PC-9 (cell line): ENCODE measurements at regions not wholly inside any gene's neighbourhood (a gene's known extent, or its start where the extent isn't known, plus 50 kb on each side); places are given as distances from the start of the nearest gene placed in this dataset.

Source experiments
- BruUV-seq: library from RNA; stranded (reverse); fragments of 400-500 nt; replicated peaks from 2 replicates; lab custom pipeline; 2021; lab: Mats Ljungman, UMichigan
- CTCF ChIA-PET: fragments of 300-600 bp; sonication (Branson Sonifier 250); formaldehyde crosslinking; loops from one replicate; lab custom pipeline; 2022; ENCODE audit warnings: antibody characterized with exemption; lab: Charles Lee
- POLR2A ChIA-PET: fragments of 300-600 bp; sonication (Branson Sonifier 250); formaldehyde crosslinking; loops from one replicate; lab custom pipeline; 2022; ENCODE audit warnings: antibody characterized with exemption; ENCODE audit not compliant: unreplicated experiment; lab: Charles Lee
- DNase-seq, 2 experiments: peaks; one replicate each; pipeline versions ENCODE4 v3.0.0 to v3.0.0-alpha.2; 2015 to 2022; ENCODE audit warnings: mixed read lengths in 1 of 2
- H2AFZ ChIP-seq: fragments of 200-600 bp; sonication (generic); 2 replicates; pipeline ENCODE4 v1.8.1; 2017; ENCODE audit warnings: antibody characterized with exemption
- H3F3A ChIP-seq: fragments of 200-600 bp; sonication (generic); 2 replicates; pipeline ENCODE4 v1.8.1; 2017; ENCODE audit warnings: antibody characterized with exemption, mild to moderate bottlenecking, low read depth; ENCODE audit not compliant: insufficient read depth
- H3K27ac ChIP-seq: fragments of 200-600 bp; sonication (generic); 2 replicates; pipeline ENCODE4 v1.6.1; 2016; ENCODE audit warnings: mixed run types
- H3K27me3 ChIP-seq: fragments of 200-600 bp; sonication (generic); 2 replicates; pipeline ENCODE4 v1.6.1; 2016; ENCODE audit warnings: low read depth, mixed run types; ENCODE audit not compliant: insufficient read depth
- H3K36me3 ChIP-seq: fragments of 200-600 bp; sonication (generic); 2 replicates; pipeline ENCODE4 v1.6.1; 2016; ENCODE audit warnings: low read depth, mixed run types
- H3K4me1 ChIP-seq: fragments of 200-600 bp; sonication (generic); replicated peaks from 2 replicates; pipeline ENCODE4 v1.6.1; 2016; ENCODE audit warnings: mixed run types; ENCODE audit not compliant: insufficient read depth
- H3K4me2 ChIP-seq: fragments of 200-600 bp; sonication (generic); 2 replicates; pipeline ENCODE4 v1.6.1; 2017; ENCODE audit warnings: mixed run types
- H3K4me3 ChIP-seq: fragments of 200-600 bp; sonication (generic); 2 replicates; pipeline ENCODE4 v1.6.1; 2016; ENCODE audit warnings: mixed run types
- H3K79me2 ChIP-seq: fragments of 200-600 bp; sonication (generic); 2 replicates; pipeline ENCODE4 v1.6.1; 2017; ENCODE audit warnings: low read depth, mixed run types
- H3K9me2 ChIP-seq: fragments of 200-600 bp; sonication (generic); 2 replicates; pipeline ENCODE4 v1.8.1; 2017; ENCODE audit warnings: mild to moderate bottlenecking; ENCODE audit not compliant: insufficient read depth
- H3K9me3 ChIP-seq: fragments of 200-600 bp; sonication (generic); 2 replicates; pipeline ENCODE4 v1.8.1; 2016; ENCODE audit warnings: low read depth; ENCODE audit not compliant: insufficient read depth
- H4K20me1 ChIP-seq: fragments of 200-600 bp; sonication (generic); 2 replicates; pipeline ENCODE4 v1.8.1; 2017; ENCODE audit not compliant: insufficient read depth
- CTCF ChIP-seq: fragments of 200-600 bp; sonication (generic); conservative IDR thresholded peaks from 2 replicates; pipeline ENCODE4 v1.6.1; 2017; ENCODE audit warnings: mixed run types, antibody characterized with exemption, mild to moderate bottlenecking, moderate library complexity
- EZH2 ChIP-seq: fragments of 200-600 bp; sonication (generic); IDR thresholded peaks from 2 replicates; pipeline ENCODE4 v1.8.0; 2017; ENCODE audit warnings: antibody characterized with exemption, low read depth
- intact Hi-C: fragments of 100-400 bp; cut with micrococcal nuclease; formaldehyde crosslinking; loops from one replicate; pipeline ENCODE4 v1.10.0; 2022; ENCODE audit not compliant: unreplicated experiment

- no peaks in the 10 kb centered on the region for H3K36me3 ChIP-seq
- no TSS peak for BruUV-seq
- no peaks in the 10 kb centered on the region for H3K27me3 ChIP-seq
- H3K4me2 ChIP-seq, result no peak overlapping the region
- H3K4me3 ChIP-seq, result no peak overlapping the region
- H3K79me2 ChIP-seq, result no peaks in the 10 kb centered on the region
- H4K20me1 ChIP-seq, result no peaks in the 10 kb centered on the region
- no peaks in the 10 kb centered on the region for H3F3A ChIP-seq
- no peak overlapping the region for H3K27ac ChIP-seq
- POLR2A ChIA-PET, result no interaction called here
- CTCF ChIA-PET, result no interaction called here
- DNase-seq, result no peak
- H3K9me3 ChIP-seq, result no peaks in the 10 kb centered on the region
- no peaks in the 10 kb centered on the region for H3K4me1 ChIP-seq
- H2AFZ ChIP-seq, result no peak overlapping the region
- intact Hi-C loops, result no loop called here
- TF ChIP-seq CTCF (no peak), EZH2 (no peak)
- no peaks in the 10 kb centered on the region for H3K9me2 ChIP-seq
Observed at GRCh38 chr1:103160281-103160680, 52.0 kb upstream of the COL11A1 start.
